ENCODE measurements at regions not wholly inside any gene's neighbourhood (a gene's known extent, or its start where the extent isn't known, plus 50 kb on each side); places are given as distances from the start of the nearest gene placed in this dataset.
"Not testable (repeated sequence)": the region's sequence is repeated elsewhere in the genome, so short reads cannot be mapped to it uniquely, and the experiment has no call there.

GRCh38 chr6:16904957-16905356 lies 143.7 kb upstream of the ATXN1 start:
- DNase-seq (ENCODE audit: low spot score): no peak

GRCh38 chr6:16903470-16903869 lies 142.2 kb upstream of the ATXN1 start:
- no peak for DNase-seq (ENCODE audit: low spot score)

GRCh38 chr6:16902502-16902901 lies 141.2 kb upstream of the ATXN1 start:
- no peak for DNase-seq (ENCODE audit: low spot score)

GRCh38 chr6:16901782-16902181 lies 140.5 kb upstream of the ATXN1 start:
- no peak for DNase-seq (ENCODE audit: low spot score)

GRCh38 chr6:16901306-16901705 lies 140.0 kb upstream of the ATXN1 start:
- no peak for DNase-seq (ENCODE audit: low spot score)

- DNase-seq (ENCODE audit: low spot score): no peak
These were observed 137.6 kb upstream of the ATXN1 start for GRCh38 chr6:16898640-16899396.

GRCh38 chr6:16897669-16898068 lies 136.4 kb upstream of the ATXN1 start:
- no peak for DNase-seq (ENCODE audit: low spot score)

- DNase-seq (ENCODE audit: low spot score): no peak
These were observed 133.0 kb upstream of the ATXN1 start for GRCh38 chr6:16894301-16894700.

GRCh38 chr6:16891110-16891509 lies 129.8 kb upstream of the ATXN1 start:
- not testable (repeated sequence) for DNase-seq (ENCODE audit: low spot score)

GRCh38 chr6:16885411-16886160 lies 124.3 kb upstream of the ATXN1 start:
- DNase-seq (ENCODE audit: low spot score): no peak

GRCh38 chr6:16884526-16884925 lies 123.3 kb upstream of the ATXN1 start:
- no peak for DNase-seq (ENCODE audit: low spot score)

GRCh38 chr6:16883414-16883813 lies 122.2 kb upstream of the ATXN1 start:
- DNase-seq (ENCODE audit: low spot score): no peak

GRCh38 chr6:16882230-16882629 lies 121.0 kb upstream of the ATXN1 start:
- no peak for DNase-seq (ENCODE audit: low spot score)

GRCh38 chr6:16876852-16877251 lies 115.6 kb upstream of the ATXN1 start:
- DNase-seq (ENCODE audit: low spot score): not testable (repeated sequence)

- DNase-seq (ENCODE audit: low spot score): no peak
These were observed 114.9 kb upstream of the ATXN1 start for GRCh38 chr6:16876201-16876600.

GRCh38 chr6:16873698-16874097 lies 112.4 kb upstream of the ATXN1 start:
- no peak for DNase-seq (ENCODE audit: low spot score)

- no peak for DNase-seq (ENCODE audit: low spot score)
These were observed 111.4 kb upstream of the ATXN1 start for GRCh38 chr6:16872543-16873235.

GRCh38 chr6:16871047-16871446 lies 109.8 kb upstream of the ATXN1 start:
- DNase-seq (ENCODE audit: low spot score): no peak

- no peak for DNase-seq (ENCODE audit: low spot score)
These were observed 107.7 kb upstream of the ATXN1 start for GRCh38 chr6:16868968-16869367.

GRCh38 chr6:16857969-16858592 lies 96.8 kb upstream of the ATXN1 start:
- DNase-seq (ENCODE audit: low spot score): no peak

GRCh38 chr6:16855460-16855859 lies 94.2 kb upstream of the ATXN1 start:
- no peak for DNase-seq (ENCODE audit: low spot score)

GRCh38 chr6:16854986-16855385 lies 93.7 kb upstream of the ATXN1 start:
- no peak for DNase-seq (ENCODE audit: low spot score)

GRCh38 chr6:16852671-16853070 lies 91.4 kb upstream of the ATXN1 start:
- DNase-seq (ENCODE audit: low spot score): no peak
